ENCODE measurements at regions not wholly inside any gene's neighbourhood (a gene's known extent, or its start where the extent isn't known, plus 50 kb on each side); places are given as distances from the start of the nearest gene placed in this dataset.
"Not testable (repeated sequence)": the region's sequence is repeated elsewhere in the genome, so short reads cannot be mapped to it uniquely, and the experiment has no call there.

DNA sequence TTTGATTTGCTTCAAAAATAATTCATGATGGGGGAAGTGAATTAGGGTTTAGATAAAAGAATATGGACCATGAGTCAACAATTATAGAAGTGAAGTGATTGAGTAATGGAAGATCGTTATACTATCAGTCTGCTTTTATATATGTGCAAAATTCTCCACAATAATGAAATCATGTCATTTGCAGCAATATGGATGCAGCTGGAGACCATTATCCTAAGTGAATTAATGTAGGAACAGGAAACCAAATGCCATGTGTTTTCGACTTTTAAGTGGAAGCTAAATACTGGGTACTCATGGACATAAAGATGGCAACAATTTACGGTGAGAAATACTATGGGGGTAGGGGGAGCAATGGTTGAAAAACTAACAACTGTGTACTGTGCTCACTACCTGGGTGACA, 144.7 kb upstream of the SRD5A2 start:
- Histone ChIP-seq H3K9me3 (replicated peaks) (no peaks in the 10 kb centered on the region), H3K27ac (no peak overlapping the region), H3K4me1 (replicated peaks) (no peaks in the 10 kb centered on the region), H3K4me3 (no peak overlapping the region), H3K27me3 (replicated peaks) (no peaks in the 10 kb centered on the region), H3K36me3 (no peaks in the 10 kb centered on the region)
- no peak for DNase-seq (ENCODE audit: low read depth in 1 of 2, low spot score in 2 of 2)

GRCh38 chr2:31711737-31712136, 131.0 kb upstream of the SRD5A2 start:
- Histone ChIP-seq H3K27ac (no peak overlapping the region), H3K27me3 (replicated peaks) (0 out of 2 replicates have a peak, but pooled peaks cover 2% of the 10 kb centered on the region), H3K4me1 (replicated peaks) (no peaks in the 10 kb centered on the region), H3K9me3 (replicated peaks) (no peaks in the 10 kb centered on the region), H3K36me3 (no peaks in the 10 kb centered on the region), H3K4me3 (no peak overlapping the region)
- DNase-seq (ENCODE audit: low read depth in 1 of 2, low spot score in 2 of 2), result no peak

DNA sequence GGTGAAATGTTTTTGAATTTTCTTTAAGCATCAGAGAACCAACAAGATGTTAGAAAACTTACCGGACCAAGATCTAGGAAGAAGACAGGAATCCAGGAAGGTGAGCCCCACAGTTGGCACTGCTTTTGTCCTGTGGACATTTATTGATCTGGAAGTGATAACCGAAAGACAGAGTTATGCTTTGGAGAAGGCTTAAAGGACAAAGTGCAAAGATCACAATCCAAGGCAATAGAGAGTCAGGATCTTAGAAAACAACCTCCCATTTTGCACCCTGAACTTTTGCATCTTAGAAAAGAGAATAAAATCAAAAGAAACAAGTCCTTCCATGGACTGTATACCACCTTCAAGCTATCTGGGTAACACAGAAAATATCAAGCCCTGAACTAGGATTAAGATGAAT, 129.4 kb upstream of the SRD5A2 start:
- no peak for DNase-seq (ENCODE audit: low read depth in 1 of 2, low spot score in 2 of 2)
- Histone ChIP-seq H3K9me3 (replicated peaks) (no peaks in the 10 kb centered on the region), H3K27me3 (replicated peaks) (no peaks in the 10 kb centered on the region), H3K4me3 (no peak overlapping the region), H3K27ac (no peak overlapping the region), H3K36me3 (no peaks in the 10 kb centered on the region), H3K4me1 (replicated peaks) (no peaks in the 10 kb centered on the region)

DNA sequence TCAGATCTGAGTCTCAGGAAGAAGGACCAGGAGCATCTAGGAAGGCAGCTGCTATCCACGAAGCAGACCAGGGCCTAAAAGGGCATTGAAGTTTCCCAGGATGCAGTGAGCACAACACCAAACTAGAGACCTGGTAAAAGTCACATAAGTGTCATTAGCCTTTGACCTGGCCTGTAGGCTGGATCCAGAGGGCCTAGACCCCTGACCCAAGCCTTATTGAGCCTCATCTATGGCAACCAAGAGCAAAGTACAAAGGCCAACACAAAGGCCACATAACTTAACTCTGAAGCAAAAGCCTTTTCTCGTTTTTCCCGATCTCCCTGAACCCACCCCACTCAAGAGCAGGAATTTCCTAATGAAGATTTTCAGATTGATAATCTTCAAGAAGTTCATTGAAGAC, 127.3 kb upstream of the SRD5A2 start:
- no peaks in the 10 kb centered on the region for H3K9me3 ChIP-seq (replicated peaks)
- H3K4me3 ChIP-seq, result no peak overlapping the region
- no peaks in the 10 kb centered on the region for H3K4me1 ChIP-seq (replicated peaks)
- no peak overlapping the region for H3K27ac ChIP-seq
- H3K36me3 ChIP-seq, result no peaks in the 10 kb centered on the region
- H3K27me3 ChIP-seq (replicated peaks), result no peaks in the 10 kb centered on the region
- no peak for DNase-seq (ENCODE audit: low read depth in 1 of 2, low spot score in 2 of 2)

- DNase-seq (ENCODE audit: low read depth in 1 of 2, low spot score in 2 of 2), result no peak
- no peaks in the 10 kb centered on the region for H3K4me1 ChIP-seq (replicated peaks)
- H3K27me3 ChIP-seq (replicated peaks), result no peaks in the 10 kb centered on the region
- H3K4me3 ChIP-seq, result no peak overlapping the region
- no peaks in the 10 kb centered on the region for H3K9me3 ChIP-seq (replicated peaks)
- H3K27ac ChIP-seq, result no peak overlapping the region
- no peaks in the 10 kb centered on the region for H3K36me3 ChIP-seq
Measured at GRCh38 chr2:31704561-31705212, 123.9 kb upstream of the SRD5A2 start.

DNA sequence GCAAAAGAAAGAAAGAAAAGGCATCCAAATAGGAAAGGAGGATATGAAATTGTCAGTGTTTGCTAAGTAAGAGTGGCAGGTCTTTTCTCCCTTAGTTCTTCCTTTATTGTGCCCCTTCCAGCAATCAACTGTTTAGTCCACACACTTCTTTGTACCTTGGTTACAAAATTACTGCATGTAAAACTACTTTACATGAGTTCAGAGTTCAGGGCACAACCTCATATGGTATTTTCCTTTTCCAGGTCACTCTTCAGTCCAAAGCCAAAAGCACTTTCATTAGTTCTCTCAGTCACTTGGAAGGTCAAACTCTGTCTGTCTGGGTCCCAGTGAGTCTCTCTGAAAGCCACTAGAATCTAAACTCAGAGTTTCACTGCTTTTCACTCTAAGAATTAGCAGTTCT, 122.5 kb upstream of the SRD5A2 start:
- Histone ChIP-seq H3K4me3 (no peak overlapping the region), H3K27me3 (replicated peaks) (no peaks in the 10 kb centered on the region), H3K9me3 (replicated peaks) (0 out of 2 replicates have a peak, but pooled peaks cover 2% of the 10 kb centered on the region), H3K27ac (no peak overlapping the region), H3K36me3 (no peaks in the 10 kb centered on the region), H3K4me1 (replicated peaks) (no peaks in the 10 kb centered on the region)
- no peak for DNase-seq (ENCODE audit: low read depth in 1 of 2, low spot score in 2 of 2)

- DNase-seq (ENCODE audit: low read depth in 1 of 2, low spot score in 2 of 2), result no peak
- no peak overlapping the region for H3K27ac ChIP-seq
- H3K27me3 ChIP-seq (replicated peaks), result no peaks in the 10 kb centered on the region
Measured at GRCh38 chr2:31698722-31699121, 118.0 kb upstream of the SRD5A2 start.

GRCh38 chr2:31696068-31696467, 115.3 kb upstream of the SRD5A2 start:
- no peaks in the 10 kb centered on the region for H3K36me3 ChIP-seq
- H3K27me3 ChIP-seq (replicated peaks), result no peaks in the 10 kb centered on the region
- peaks cover 14% of the 10 kb centered on the region for H3K9me3 ChIP-seq (replicated peaks)
- H3K27ac ChIP-seq, result no peak overlapping the region
- DNase-seq (ENCODE audit: low read depth in 1 of 2, low spot score in 2 of 2), result no peak
- H3K4me1 ChIP-seq (replicated peaks), result no peaks in the 10 kb centered on the region
- no peak overlapping the region for H3K4me3 ChIP-seq

More at GRCh38 chr2:31698722-31699121, 118.0 kb upstream of the SRD5A2 start:
- H3K4me1 ChIP-seq (replicated peaks), result no peaks in the 10 kb centered on the region
- no peaks in the 10 kb centered on the region for H3K36me3 ChIP-seq
- H3K4me3 ChIP-seq, result no peak overlapping the region
- peaks cover 9% of the 10 kb centered on the region for H3K9me3 ChIP-seq (replicated peaks)

DNA sequence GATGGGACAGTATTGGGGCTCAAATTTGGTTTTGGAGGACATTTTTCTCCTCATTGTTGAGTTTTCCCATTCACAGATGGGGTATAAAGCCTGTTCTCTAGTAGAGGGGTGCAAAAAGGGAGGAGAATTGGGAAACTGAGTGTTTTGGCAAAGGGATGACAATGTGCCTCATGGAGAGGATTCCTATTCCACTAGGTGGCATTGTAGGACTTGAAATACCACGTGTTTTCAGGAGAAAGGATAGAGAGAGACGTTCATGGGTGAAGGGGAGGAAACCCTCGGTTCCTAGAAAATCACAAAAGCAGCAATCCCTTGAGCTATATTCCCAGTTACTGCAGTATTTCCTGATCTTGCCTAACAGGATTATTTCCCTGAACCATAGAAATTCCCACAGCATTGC, 113.7 kb upstream of the SRD5A2 start:
- Histone ChIP-seq H3K4me1 (replicated peaks) (no peaks in the 10 kb centered on the region), H3K9me3 (replicated peaks) (peaks cover 14% of the 10 kb centered on the region), H3K27me3 (replicated peaks) (no peaks in the 10 kb centered on the region), H3K27ac (no peak overlapping the region), H3K36me3 (no peaks in the 10 kb centered on the region), H3K4me3 (no peak overlapping the region)
- no peak for DNase-seq (ENCODE audit: low read depth in 1 of 2, low spot score in 2 of 2)

DNA sequence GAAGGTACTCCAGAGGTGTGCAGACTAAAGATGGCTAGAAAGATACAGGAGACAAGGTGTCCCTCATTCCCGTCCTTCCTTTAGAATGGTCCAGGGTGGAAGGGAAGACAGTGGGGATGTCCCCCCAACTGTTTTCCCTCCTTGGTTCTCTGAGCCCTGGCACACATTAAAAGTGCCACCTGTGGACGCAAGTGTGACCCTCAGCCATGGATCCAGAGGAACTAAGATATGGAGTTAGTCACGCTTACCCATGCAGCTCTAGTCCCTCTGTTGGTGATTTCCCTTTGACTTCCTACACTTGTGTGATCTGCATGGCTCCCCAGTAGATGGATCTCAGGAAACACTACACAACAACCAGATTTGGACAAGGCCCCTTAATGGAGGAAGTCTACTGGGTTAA, 113.1 kb upstream of the SRD5A2 start:
- no peak for DNase-seq (ENCODE audit: low read depth in 1 of 2, low spot score in 2 of 2)
- Histone ChIP-seq H3K27me3 (replicated peaks) (no peaks in the 10 kb centered on the region), H3K9me3 (replicated peaks) (peaks cover 14% of the 10 kb centered on the region), H3K27ac (no peak overlapping the region), H3K4me1 (replicated peaks) (no peaks in the 10 kb centered on the region), H3K4me3 (no peak overlapping the region), H3K36me3 (no peaks in the 10 kb centered on the region)

GRCh38 chr2:31688282-31688681, 107.5 kb upstream of the SRD5A2 start:
- DNase-seq (ENCODE audit: low read depth in 1 of 2, low spot score in 2 of 2), result no peak
- Histone ChIP-seq H3K27me3 (replicated peaks) (no peaks in the 10 kb centered on the region), H3K36me3 (no peaks in the 10 kb centered on the region), H3K27ac (no peak overlapping the region), H3K4me1 (replicated peaks) (no peaks in the 10 kb centered on the region), H3K9me3 (replicated peaks) (peaks cover 9% of the 10 kb centered on the region; the same call in 1 of the 2 replicates), H3K4me3 (no peak overlapping the region)

GRCh38 chr2:31683506-31683905, 102.8 kb upstream of the SRD5A2 start:
- H3K4me1 ChIP-seq (replicated peaks); H3K36me3 ChIP-seq; H3K9me3 ChIP-seq (replicated peaks); H3K27me3 ChIP-seq (replicated peaks); H3K27ac ChIP-seq; H3K4me3 ChIP-seq; DNase-seq (ENCODE audit: low read depth in 1 of 2, low spot score in 2 of 2): not testable (repeated sequence)

- Histone ChIP-seq H3K27ac (no peak overlapping the region), H3K27me3 (replicated peaks) (no peaks in the 10 kb centered on the region), H3K36me3 (no peaks in the 10 kb centered on the region), H3K4me1 (replicated peaks) (no peaks in the 10 kb centered on the region), H3K9me3 (replicated peaks) (no peaks in the 10 kb centered on the region), H3K4me3 (no peak overlapping the region)
- no peak for DNase-seq (ENCODE audit: low read depth in 1 of 2, low spot score in 2 of 2)
Measured at GRCh38 chr2:31675485-31675901, 94.8 kb upstream of the SRD5A2 start.

DNA sequence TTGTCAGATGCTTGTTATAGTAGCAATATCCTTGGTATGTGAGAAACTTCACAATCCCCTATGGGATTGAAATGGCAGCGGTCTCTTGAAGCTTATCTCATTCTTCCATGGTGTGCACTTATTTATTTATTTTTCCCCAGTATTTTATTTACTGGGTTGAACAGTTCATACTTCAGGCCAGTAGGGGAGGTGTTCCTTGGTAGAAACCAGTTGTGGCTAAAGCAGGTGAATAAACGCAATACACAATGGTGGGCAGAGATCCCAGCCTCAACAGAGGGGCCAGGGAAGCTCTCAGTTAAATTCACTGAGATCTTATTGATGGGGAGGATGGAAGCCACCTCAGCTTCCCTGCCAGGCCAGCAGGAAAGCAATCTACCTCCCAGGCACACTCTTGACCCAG, 93.7 kb upstream of the SRD5A2 start:
- H3K27me3 ChIP-seq (replicated peaks), result no peaks in the 10 kb centered on the region
- H3K36me3 ChIP-seq, result no peaks in the 10 kb centered on the region
- H3K9me3 ChIP-seq (replicated peaks), result no peaks in the 10 kb centered on the region
- no peak for DNase-seq (ENCODE audit: low read depth in 1 of 2, low spot score in 2 of 2)
- no peak overlapping the region for H3K4me3 ChIP-seq
- H3K4me1 ChIP-seq (replicated peaks), result no peaks in the 10 kb centered on the region
- H3K27ac ChIP-seq, result no peak overlapping the region

DNA sequence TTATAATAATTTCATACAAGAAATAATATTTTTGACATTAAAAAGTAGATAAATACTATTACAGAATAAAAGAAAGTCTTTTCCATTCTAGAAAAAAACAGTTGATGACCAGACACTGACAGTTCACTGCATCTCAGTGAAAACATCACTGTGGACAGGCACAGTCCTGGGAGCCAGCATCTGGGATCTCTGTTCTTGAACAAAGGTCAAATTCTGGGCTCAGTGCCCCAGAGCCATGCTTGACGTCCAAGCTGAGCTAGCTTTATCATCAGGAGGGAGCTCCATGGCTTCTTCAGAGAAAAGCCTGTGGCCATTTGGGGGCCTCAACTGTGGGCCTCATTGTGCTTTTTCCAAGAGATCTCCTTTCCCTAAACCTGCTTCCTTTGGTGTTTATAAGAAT, 86.1 kb upstream of the SRD5A2 start:
- no peak for DNase-seq (ENCODE audit: low read depth in 1 of 2, low spot score in 2 of 2)
- H3K36me3 ChIP-seq, result no peaks in the 10 kb centered on the region
- no peaks in the 10 kb centered on the region for H3K27me3 ChIP-seq (replicated peaks)
- no peaks in the 10 kb centered on the region for H3K4me1 ChIP-seq (replicated peaks)
- no peak overlapping the region for H3K27ac ChIP-seq
- no peak overlapping the region for H3K4me3 ChIP-seq
- H3K9me3 ChIP-seq (replicated peaks), result no peaks in the 10 kb centered on the region

Data from SJSA1 (cell line).